OCI-LY1 (cell line): ENCODE measurements at regions not wholly inside any gene's neighbourhood (a gene's known extent, or its start where the extent isn't known, plus 50 kb on each side); places are given as distances from the start of the nearest gene placed in this dataset.
A peak's percentile ranks its signal among the peaks of the same experiment; 100 is the strongest.

ENCODE experiments used
- H2AFZ ChIP-seq: fragments of 200-600 bp; sonication (generic), shearing (Covaris generic); 2 replicates; pipeline ENCODE4 v1.6.0; 2014; ENCODE audit warnings: antibody characterized with exemption, mild to moderate bottlenecking, low read length
- H3F3A ChIP-seq: fragments of 200-600 bp; sonication (generic), shearing (Covaris generic); 2 replicates; pipeline ENCODE4 v1.6.0; 2014; ENCODE audit warnings: mild to moderate bottlenecking, antibody characterized with exemption, low read length, moderate library complexity; ENCODE audit not compliant: insufficient read depth
- H3K27ac ChIP-seq: fragments of 200-600 bp; sonication (generic); 2 replicates; pipeline ENCODE4 v1.5.1; 2014; ENCODE audit warnings: low read length, mixed run types, mild to moderate bottlenecking, low read depth; ENCODE audit not compliant: poor library complexity, severe bottlenecking
- H3K27me3 ChIP-seq: fragments of 200-600 bp; sonication (generic); 2 replicates; pipeline ENCODE4 v1.6.0; 2014; ENCODE audit warnings: antibody characterized with exemption, mild to moderate bottlenecking, low read length, moderate library complexity; ENCODE audit not compliant: insufficient read depth
- H3K36me3 ChIP-seq: fragments of 200-600 bp; sonication (generic); 2 replicates; pipeline ENCODE4 v1.6.1; 2014; ENCODE audit warnings: mild to moderate bottlenecking, antibody characterized with exemption, low read length, moderate library complexity, mixed read lengths; ENCODE audit not compliant: insufficient read depth
- H3K4me1 ChIP-seq: fragments of 200-600 bp; sonication (generic); 2 replicates; pipeline ENCODE4 v1.5.1; 2014; ENCODE audit warnings: mild to moderate bottlenecking, low read length, moderate library complexity; ENCODE audit not compliant: insufficient read depth, severe bottlenecking
- H3K4me2 ChIP-seq: fragments of 200-600 bp; sonication (generic), shearing (Covaris generic); 2 replicates; pipeline ENCODE4 v1.6.1; 2014; ENCODE audit warnings: low read length
- H3K4me3 ChIP-seq: fragments of 200-600 bp; sonication (generic); 2 replicates; pipeline ENCODE4 v1.5.1; 2014; ENCODE audit warnings: low read length, low read depth, mild to moderate bottlenecking, mixed read lengths; ENCODE audit not compliant: poor library complexity, severe bottlenecking
- H3K79me2 ChIP-seq: fragments of 200-600 bp; shearing (Covaris generic); 2 replicates; pipeline ENCODE4 v1.6.1; 2016; ENCODE audit warnings: mixed run types, low read length, mixed read lengths; ENCODE audit not compliant: insufficient read depth
- H3K9ac ChIP-seq: fragments of 200-600 bp; sonication (generic), shearing (Covaris generic); 2 replicates; pipeline ENCODE4 v1.6.1; 2014; ENCODE audit warnings: mild to moderate bottlenecking, low read length, mixed read lengths
- H3K9me2 ChIP-seq: fragments of 200-600 bp; sonication (generic), shearing (Covaris generic); 2 replicates; pipeline ENCODE4 v1.6.1; 2014; ENCODE audit warnings: low read depth, mild to moderate bottlenecking, low read length, mixed read lengths
- H3K9me3 ChIP-seq: fragments of 200-600 bp; shearing (Covaris generic); 2 replicates; pipeline ENCODE4 v1.6.1; 2014; ENCODE audit warnings: low read length, mixed read lengths
- H4K20me1 ChIP-seq: fragments of 200-600 bp; sonication (generic), shearing (Covaris generic); 2 replicates; pipeline ENCODE4 v1.6.0; 2016; ENCODE audit warnings: mild to moderate bottlenecking, low read length; ENCODE audit not compliant: insufficient read depth
- CTCF ChIP-seq: fragments of 200-600 bp; sonication (generic), shearing (Covaris generic); IDR thresholded peaks from 2 replicates; pipeline ENCODE4 v1.5.1; 2017; ENCODE audit warnings: mild to moderate bottlenecking, antibody characterized with exemption, low read length, moderate library complexity, mixed read lengths
- EZH2 ChIP-seq: fragments of 200-600 bp; sonication (generic), shearing (Covaris generic); IDR thresholded peaks from 2 replicates; pipeline ENCODE4 v1.8.0; 2017; ENCODE audit warnings: borderline replicate concordance, mixed run types, mild to moderate bottlenecking, antibody characterized with exemption, low read length, moderate library complexity, mixed read lengths

- no peaks in the 10 kb centered on the region for H3K27me3 ChIP-seq
- no peak overlapping the region for H2AFZ ChIP-seq
- no peak overlapping the region for H3K9ac ChIP-seq
- no peak for TF ChIP-seq EZH2
- no peak for TF ChIP-seq CTCF
- peaks cover 25% of the 10 kb centered on the region for H3K4me1 ChIP-seq
- no peak overlapping the region for H3K4me2 ChIP-seq
- no peaks in the 10 kb centered on the region for H3K9me3 ChIP-seq
- H3K79me2 ChIP-seq: no peaks in the 10 kb centered on the region
- H3K9me2 ChIP-seq: no peaks in the 10 kb centered on the region
- no peaks in the 10 kb centered on the region for H3F3A ChIP-seq
- no peaks in the 10 kb centered on the region for H4K20me1 ChIP-seq
- no peaks in the 10 kb centered on the region for H3K36me3 ChIP-seq
- no peak overlapping the region for H3K4me3 ChIP-seq
- H3K27ac ChIP-seq: no peak overlapping the region
Observed at GRCh38 chr14:106808458-106808857, 1282.1 kb downstream of the TMEM121 start.

GRCh38 chr14:106808907-106809306 is 1282.5 kb downstream of the TMEM121 start:
- H3K4me3 ChIP-seq: no peak overlapping the region
- H3F3A ChIP-seq: no peaks in the 10 kb centered on the region
- H2AFZ ChIP-seq: no peak overlapping the region
- H4K20me1 ChIP-seq: no peaks in the 10 kb centered on the region
- H3K4me2 ChIP-seq: no peak overlapping the region
- no peaks in the 10 kb centered on the region for H3K27me3 ChIP-seq
- H3K79me2 ChIP-seq: no peaks in the 10 kb centered on the region
- H3K9me2 ChIP-seq: no peaks in the 10 kb centered on the region
- peaks cover 28% of the 10 kb centered on the region for H3K4me1 ChIP-seq
- TF ChIP-seq CTCF (no peak), EZH2 (no peak)
- H3K36me3 ChIP-seq: no peaks in the 10 kb centered on the region
- H3K9ac ChIP-seq: no peak overlapping the region
- no peak overlapping the region for H3K27ac ChIP-seq
- H3K9me3 ChIP-seq: no peaks in the 10 kb centered on the region

- Histone ChIP-seq H3K36me3 (no peaks in the 10 kb centered on the region), H3K9ac (no peak overlapping the region; the same call in 1 of the 2 replicates), H3K9me2 (no peaks in the 10 kb centered on the region), H3K4me2 (peak overlapping the region; percentile 33; the same call in 1 of the 2 replicates), H3K27ac (no peak overlapping the region), H3K4me3 (no peak overlapping the region), H4K20me1 (no peaks in the 10 kb centered on the region), H3K79me2 (no peaks in the 10 kb centered on the region), H3K4me1 (peaks cover 30% of the 10 kb centered on the region), H3K9me3 (no peaks in the 10 kb centered on the region), H3F3A (no peaks in the 10 kb centered on the region), H2AFZ (no peak overlapping the region), H3K27me3 (no peaks in the 10 kb centered on the region)
- TF ChIP-seq CTCF (no peak), EZH2 (no peak)
Observed at GRCh38 chr14:106809615-106810014, 1283.2 kb downstream of the TMEM121 start.
